CD4-positive, CD25-positive, alpha-beta regulatory T cell (primary cell): ENCODE measurements at regions not wholly inside any gene's neighbourhood (a gene's known extent, or its start where the extent isn't known, plus 50 kb on each side); places are given as distances from the start of the nearest gene placed in this dataset.
A peak's percentile ranks its signal among the peaks of the same experiment; 100 is the strongest.

Experiments
- ATAC-seq, 2 donors: fragments of 150-1000 bp; cut with Tn5 transposase; one replicate each; pipeline ENCODE4 v1.10.0; 2021; ENCODE audit warnings: low read depth in 2 of 2, moderate number of reproducible peaks in 2 of 2, moderate library complexity in 1 of 2
- DNase-seq, 3 donors: peaks; one replicate each; pipeline versions ENCODE4 v3.0.0 to v3.0.0-alpha.2; 2012 to 2022; ENCODE audit warnings: mixed read lengths in 1 of 3
- H3K27ac ChIP-seq: one replicate; pipeline ENCODE4 v1.7.0; 2013; ENCODE audit warnings: mild to moderate bottlenecking, low read length; ENCODE audit not compliant: insufficient read depth, poor library complexity, severe bottlenecking
- H3K27me3 ChIP-seq: one replicate; pipeline ENCODE4 v1.7.0; 2013; ENCODE audit warnings: low read length; ENCODE audit not compliant: control insufficient read depth, insufficient read depth
- H3K36me3 ChIP-seq: one replicate; pipeline ENCODE4 v1.7.0; 2013; ENCODE audit warnings: mild to moderate bottlenecking, low read length, moderate library complexity; ENCODE audit not compliant: control insufficient read depth, insufficient read depth
- H3K4me1 ChIP-seq: 2 replicates; pipeline ENCODE4 v1.7.0; 2013; ENCODE audit warnings: mild to moderate bottlenecking, low read length; ENCODE audit not compliant: insufficient read depth, control insufficient read depth, poor library complexity, severe bottlenecking
- H3K4me3 ChIP-seq: one replicate; pipeline ENCODE4 v1.7.0; 2013; ENCODE audit warnings: low read depth, mild to moderate bottlenecking, low read length, moderate library complexity
- H3K9me3 ChIP-seq, 2 experiments: 1 replicate in 1 of 2; 2 replicates in 1 of 2; pipeline ENCODE4 v1.7.0; 2013; ENCODE audit warnings: low read length in 2 of 2, mild to moderate bottlenecking in 1 of 2, moderate library complexity in 1 of 2; ENCODE audit not compliant: control insufficient read depth in 2 of 2
- H3K27ac Mint-ChIP-seq, 3 donors: one replicate each; pipeline ENCODE4 v1.8.0; 2020 to 2022; ENCODE audit warnings: mild to moderate bottlenecking in 3 of 3, mixed read lengths in 3 of 3, moderate library complexity in 2 of 3
- H3K27me3 Mint-ChIP-seq: one replicate; pipeline ENCODE4 v1.8.0; 2022; ENCODE audit warnings: mild to moderate bottlenecking, mixed read lengths
- H3K36me3 Mint-ChIP-seq: one replicate; pipeline ENCODE4 v1.8.0; 2020; ENCODE audit warnings: mixed read lengths
- H3K4me1 Mint-ChIP-seq, 4 donors: one replicate each; pipeline ENCODE4 v1.8.0; 2020 to 2022; ENCODE audit warnings: mixed read lengths in 4 of 4, mild to moderate bottlenecking in 1 of 4
- H3K4me3 Mint-ChIP-seq, 4 donors: one replicate each; pipeline ENCODE4 v1.8.0; 2020 to 2022; ENCODE audit warnings: mild to moderate bottlenecking in 4 of 4, mixed read lengths in 4 of 4, moderate library complexity in 3 of 4
- H3K9me3 Mint-ChIP-seq, 7 donors: one replicate each; pipeline ENCODE4 v1.8.0; 2020 to 2022; ENCODE audit warnings: mixed read lengths in 7 of 7, mild to moderate bottlenecking in 3 of 7, moderate library complexity in 2 of 7

- Histone ChIP-seq H3K4me1 (no peaks in the 10 kb centered on the region), H3K27me3 (no peaks in the 10 kb centered on the region), H3K4me3 (no peak overlapping the region), H3K27ac (no peak overlapping the region), H3K36me3 (no peaks in the 10 kb centered on the region), H3K9me3 (no peaks in the 10 kb centered on the region)
- Mint-ChIP-seq H3K36me3 (no peaks in the 10 kb centered on the region), H3K9me3 (peaks cover 0 to 2% (median 0%) of the 10 kb centered on the region in 7 donors), H3K27me3 (no peaks in the 10 kb centered on the region), H3K4me3 (no peak overlapping the region), H3K27ac (no peak overlapping the region), H3K4me1 (peaks cover 5 to 27% (median 17%) of the 10 kb centered on the region in 4 donors)
- ATAC-seq (no peak), DNase-seq (no peak)
Measured at GRCh38 chr13:40161931-40162330, 504.5 kb downstream of the FOXO1 start.

- Histone ChIP-seq H3K4me1 (no peaks in the 10 kb centered on the region), H3K36me3 (no peaks in the 10 kb centered on the region), H3K4me3 (no peak overlapping the region), H3K27ac (no peak overlapping the region), H3K9me3 (no peaks in the 10 kb centered on the region), H3K27me3 (no peaks in the 10 kb centered on the region)
- peaks cover 5 to 38% (median 16%) of the 10 kb centered on the region in 4 donors for H3K4me1 Mint-ChIP-seq
- peak overlapping the region in 1 of 3 donors; percentile 55 for H3K27ac Mint-ChIP-seq
- ATAC-seq (no peak), DNase-seq (no peak)
- no peaks in the 10 kb centered on the region for H3K27me3 Mint-ChIP-seq
- peaks cover 0 to 2% (median 0%) of the 10 kb centered on the region in 7 donors for H3K9me3 Mint-ChIP-seq
- no peaks in the 10 kb centered on the region for H3K36me3 Mint-ChIP-seq
- no peak overlapping the region for H3K4me3 Mint-ChIP-seq
Measured at GRCh38 chr13:40163066-40164000, 503.1 kb downstream of the FOXO1 start.

- no peak overlapping the region for H3K27ac ChIP-seq
- Mint-ChIP-seq H3K27me3 (no peaks in the 10 kb centered on the region), H3K36me3 (no peaks in the 10 kb centered on the region), H3K4me3 (no peak overlapping the region), H3K27ac (no peak overlapping the region), H3K9me3 (peaks cover 0 to 2% (median 0%) of the 10 kb centered on the region in 7 donors), H3K4me1 (peaks cover 5 to 43% (median 17%) of the 10 kb centered on the region in 4 donors)
- H3K4me3 ChIP-seq = no peak overlapping the region
- H3K36me3 ChIP-seq = no peaks in the 10 kb centered on the region
- DNase-seq = no peak
- H3K4me1 ChIP-seq = no peaks in the 10 kb centered on the region
- ATAC-seq = no peak
- H3K9me3 ChIP-seq = no peaks in the 10 kb centered on the region
- no peaks in the 10 kb centered on the region for H3K27me3 ChIP-seq
Measured at GRCh38 chr13:40164133-40164532, 502.3 kb downstream of the FOXO1 start.

GRCh38 chr13:40165316-40165932, 501.0 kb downstream of the FOXO1 start:
- no peak overlapping the region for H3K27ac ChIP-seq
- H3K36me3 ChIP-seq = no peaks in the 10 kb centered on the region
- Mint-ChIP-seq H3K9me3 (no peaks in the 10 kb centered on the region), H3K27ac (peak overlapping the region in 2 of 3 donors; percentile 13 to 81), H3K4me1 (peaks cover 5 to 53% (median 24%) of the 10 kb centered on the region in 4 donors), H3K36me3 (no peaks in the 10 kb centered on the region), H3K27me3 (peaks cover 4% of the 10 kb centered on the region), H3K4me3 (no peak overlapping the region)
- no peaks in the 10 kb centered on the region for H3K27me3 ChIP-seq
- no peak for ATAC-seq
- H3K4me3 ChIP-seq = no peak overlapping the region
- no peaks in the 10 kb centered on the region for H3K9me3 ChIP-seq
- DNase-seq = no peak
- H3K4me1 ChIP-seq = no peaks in the 10 kb centered on the region

- Mint-ChIP-seq H3K4me1 (peaks cover 10 to 61% (median 30%) of the 10 kb centered on the region in 4 donors), H3K27ac (no peak overlapping the region), H3K4me3 (no peak overlapping the region), H3K9me3 (no peaks in the 10 kb centered on the region), H3K36me3 (no peaks in the 10 kb centered on the region), H3K27me3 (peaks cover 4% of the 10 kb centered on the region)
- no peak overlapping the region for H3K4me3 ChIP-seq
- no peak overlapping the region for H3K27ac ChIP-seq
- H3K36me3 ChIP-seq = no peaks in the 10 kb centered on the region
- ATAC-seq = no peak
- no peaks in the 10 kb centered on the region for H3K9me3 ChIP-seq
- DNase-seq = no peak
- no peaks in the 10 kb centered on the region for H3K4me1 ChIP-seq
- H3K27me3 ChIP-seq = no peaks in the 10 kb centered on the region
Measured at GRCh38 chr13:40167327-40167726, 499.1 kb downstream of the FOXO1 start.

- no peaks in the 10 kb centered on the region for H3K4me1 ChIP-seq
- Mint-ChIP-seq H3K36me3 (no peaks in the 10 kb centered on the region), H3K27me3 (peaks cover 4% of the 10 kb centered on the region), H3K4me3 (no peak overlapping the region), H3K9me3 (peaks cover 0 to 2% (median 0%) of the 10 kb centered on the region in 7 donors), H3K4me1 (peaks cover 10 to 55% (median 30%) of the 10 kb centered on the region in 4 donors), H3K27ac (no peak overlapping the region)
- no peaks in the 10 kb centered on the region for H3K36me3 ChIP-seq
- H3K9me3 ChIP-seq = no peaks in the 10 kb centered on the region
- ATAC-seq (no peak), DNase-seq (no peak)
- no peak overlapping the region for H3K4me3 ChIP-seq
- no peaks in the 10 kb centered on the region for H3K27me3 ChIP-seq
- no peak overlapping the region for H3K27ac ChIP-seq
Measured at GRCh38 chr13:40168425-40169166, 497.8 kb downstream of the FOXO1 start.

- H3K4me1 Mint-ChIP-seq = peaks cover 10 to 54% (median 30%) of the 10 kb centered on the region in 4 donors
Measured at GRCh38 chr13:40169476-40169875, 497.0 kb downstream of the FOXO1 start.

More at GRCh38 chr13:40169476-40169875, 497.0 kb downstream of the FOXO1 start:
- H3K9me3 ChIP-seq = no peaks in the 10 kb centered on the region
- peaks cover 4% of the 10 kb centered on the region for H3K27me3 Mint-ChIP-seq
- DNase-seq (no peak), ATAC-seq (no peak)
- no peaks in the 10 kb centered on the region for H3K4me1 ChIP-seq
- no peaks in the 10 kb centered on the region for H3K27me3 ChIP-seq
- H3K27ac Mint-ChIP-seq = no peak overlapping the region
- H3K36me3 ChIP-seq = no peaks in the 10 kb centered on the region
- H3K9me3 Mint-ChIP-seq = peaks cover 0 to 2% (median 0%) of the 10 kb centered on the region in 7 donors
- H3K4me3 ChIP-seq = no peak overlapping the region
- no peak overlapping the region for H3K27ac ChIP-seq
- H3K36me3 Mint-ChIP-seq = no peaks in the 10 kb centered on the region
- H3K4me3 Mint-ChIP-seq = no peak overlapping the region
